GM19328 (cell line): ENCODE measurements at regions not wholly inside any gene's neighbourhood (a gene's known extent, or its start where the extent isn't known, plus 50 kb on each side); places are given as distances from the start of the nearest gene placed in this dataset.
"Not testable (repeated sequence)": the region's sequence is repeated elsewhere in the genome, so short reads cannot be mapped to it uniquely, and the experiment has no call there.

Experiments used
- ATAC-seq: cut with Tn5 transposase; IDR thresholded peaks from one replicate; pipeline ENCODE4 v1.9.1; 2021; ENCODE audit warnings: mild to moderate bottlenecking, moderate library complexity; ENCODE audit not compliant: unreplicated experiment

DNA sequence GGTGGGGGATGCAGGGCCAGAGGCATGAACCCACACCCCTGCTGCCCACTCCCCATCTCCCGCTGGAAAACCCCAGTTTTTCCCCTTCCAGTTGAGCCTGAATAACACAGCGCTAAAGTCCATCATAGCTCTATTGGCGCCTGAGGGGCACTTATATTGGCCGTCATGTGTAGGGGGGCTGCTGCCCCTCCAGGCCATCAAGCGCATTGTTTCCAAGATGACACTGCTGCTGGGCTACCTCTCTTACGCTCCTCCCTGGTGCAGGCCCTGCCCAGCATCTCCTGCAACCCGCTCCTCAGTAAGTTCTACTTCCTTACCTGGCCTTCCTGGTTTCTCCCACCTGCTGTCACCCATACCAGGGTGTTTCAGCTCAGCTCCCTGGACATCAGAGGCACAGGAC lies 205.0 kb upstream of the RPL34 start:
- ATAC-seq = no peak

DNA sequence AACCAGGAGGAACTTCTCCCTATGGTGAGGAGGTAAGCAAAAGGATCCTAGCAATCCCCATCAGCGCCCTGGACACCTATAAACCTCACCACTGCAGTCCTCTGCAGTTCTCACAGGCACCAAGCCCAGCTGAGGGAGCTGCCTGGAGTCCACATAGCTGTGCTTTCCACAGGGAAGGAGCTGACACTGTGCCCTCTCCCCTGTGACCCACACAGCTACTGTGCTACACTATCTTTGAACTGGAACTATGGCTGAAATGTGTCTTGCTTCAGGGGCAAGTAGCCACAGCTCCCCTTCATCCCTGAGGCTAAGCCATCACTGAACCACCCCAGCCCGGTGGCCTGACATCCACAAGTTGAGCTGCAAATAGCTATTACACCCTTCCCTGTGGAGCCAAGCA lies 208.5 kb upstream of the RPL34 start:
- no peak for ATAC-seq

DNA sequence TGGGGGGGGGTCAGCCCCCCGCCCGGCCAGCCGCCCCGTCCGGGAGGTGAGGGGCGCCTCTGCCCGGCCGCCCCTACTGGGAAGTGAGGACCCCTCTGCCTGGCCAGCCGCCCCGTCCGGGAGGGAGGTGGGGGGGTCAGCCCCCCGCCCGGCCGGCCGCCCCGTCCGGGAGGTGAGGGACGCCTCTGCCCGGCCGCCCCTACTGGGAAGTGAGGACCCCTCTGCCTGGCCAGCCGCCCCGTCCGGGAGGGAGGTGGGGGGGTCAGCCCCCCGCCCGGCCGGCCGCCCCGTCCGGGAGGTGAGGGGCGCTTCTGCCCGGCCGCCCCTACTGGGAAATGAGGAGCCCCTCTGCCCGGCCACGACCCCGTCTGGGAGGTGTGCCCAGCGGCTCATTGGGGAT lies 210.7 kb upstream of the RPL34 start:
- ATAC-seq = not testable (repeated sequence)

DNA sequence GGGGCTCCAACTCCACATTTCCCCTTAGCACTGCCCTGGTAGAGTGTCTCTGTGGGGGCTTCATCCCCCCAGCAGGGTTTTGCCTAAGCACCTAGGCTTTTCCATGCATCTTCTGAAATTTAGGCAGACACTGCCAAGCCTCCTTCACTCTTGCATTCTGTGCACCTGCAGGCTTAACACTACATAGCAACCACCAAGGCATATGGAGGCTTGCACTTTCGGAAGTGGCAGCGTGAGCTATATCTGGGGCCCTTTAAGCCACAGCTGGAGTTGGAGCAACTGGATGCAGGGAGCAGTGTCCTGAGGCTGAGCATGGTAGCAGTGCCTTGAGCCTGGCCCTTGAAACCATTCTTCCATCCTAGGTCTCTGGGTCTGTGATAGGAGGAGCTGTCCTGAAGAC lies 214.8 kb upstream of the RPL34 start:
- no peak for ATAC-seq

DNA sequence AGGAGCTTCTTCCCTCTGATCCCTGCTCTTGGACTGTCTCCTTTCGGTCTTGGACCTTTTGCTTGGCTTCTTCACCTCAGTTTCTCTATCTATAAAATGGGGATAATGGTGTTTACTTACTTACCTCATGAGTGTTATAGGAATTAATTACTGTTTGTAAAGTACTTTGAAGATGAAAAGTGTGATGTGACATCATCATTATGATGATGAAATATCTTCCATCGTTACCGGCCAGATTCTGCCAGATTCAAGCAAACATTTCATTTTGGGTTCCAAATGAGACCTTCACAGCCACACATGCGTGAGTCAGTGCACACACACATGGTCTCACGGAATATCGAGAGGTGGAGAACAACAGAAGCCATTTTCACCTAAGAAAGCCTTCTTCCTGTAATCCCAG lies 220.1 kb upstream of the RPL34 start:
- ATAC-seq = no peak

DNA sequence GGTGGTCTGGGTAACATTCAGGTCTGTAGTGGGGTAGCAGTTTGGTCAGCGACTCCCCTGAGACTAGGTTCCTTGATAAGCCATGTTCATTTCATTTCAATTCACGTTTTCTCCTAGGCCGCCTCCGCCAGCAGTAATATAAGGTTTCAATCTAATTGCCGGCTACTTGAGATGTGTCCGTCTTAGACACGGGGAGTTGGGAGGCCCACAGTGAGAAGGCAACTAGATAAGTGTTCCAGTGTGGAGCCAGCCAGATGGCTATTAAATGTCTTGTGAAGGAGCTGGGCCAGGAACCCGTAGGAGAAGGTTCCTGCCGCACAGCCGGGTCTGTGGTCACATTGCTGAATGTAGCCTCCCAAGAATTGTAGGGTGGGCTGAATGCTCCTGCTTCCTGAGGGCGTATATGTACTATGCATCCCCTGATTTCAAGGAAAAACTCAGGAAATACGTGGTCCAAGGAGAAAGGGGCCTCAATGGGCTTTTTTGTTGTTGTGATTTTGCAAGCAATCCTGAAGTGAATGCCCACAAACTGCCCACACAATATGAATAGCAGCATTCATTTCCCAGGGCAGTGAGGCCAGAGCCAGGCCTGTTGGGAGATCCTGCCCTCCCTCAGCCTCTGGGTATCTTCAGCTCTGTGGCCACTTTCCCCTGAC lies 220.6 kb upstream of the RPL34 start:
- no peak for ATAC-seq

DNA sequence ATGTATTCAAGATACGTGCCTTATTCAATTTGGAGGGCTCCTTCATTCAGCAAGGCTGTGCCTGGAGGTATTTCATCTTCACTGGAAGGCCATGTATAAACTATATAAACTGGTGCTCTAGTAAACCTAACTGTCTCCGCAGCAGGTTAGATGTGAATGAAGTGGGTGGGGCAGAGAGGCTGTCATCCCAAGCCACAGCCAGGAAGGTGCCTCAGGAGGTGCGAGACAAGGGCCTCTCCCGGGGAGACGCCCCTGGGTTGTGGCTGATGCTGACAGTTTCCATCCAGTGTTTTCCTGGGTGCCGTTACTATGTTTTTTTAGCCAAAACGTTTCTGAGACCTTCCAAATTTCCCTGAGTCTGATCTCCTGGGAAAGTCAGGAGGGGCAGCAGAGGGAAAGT lies 221.5 kb upstream of the RPL34 start:
- no peak for ATAC-seq

DNA sequence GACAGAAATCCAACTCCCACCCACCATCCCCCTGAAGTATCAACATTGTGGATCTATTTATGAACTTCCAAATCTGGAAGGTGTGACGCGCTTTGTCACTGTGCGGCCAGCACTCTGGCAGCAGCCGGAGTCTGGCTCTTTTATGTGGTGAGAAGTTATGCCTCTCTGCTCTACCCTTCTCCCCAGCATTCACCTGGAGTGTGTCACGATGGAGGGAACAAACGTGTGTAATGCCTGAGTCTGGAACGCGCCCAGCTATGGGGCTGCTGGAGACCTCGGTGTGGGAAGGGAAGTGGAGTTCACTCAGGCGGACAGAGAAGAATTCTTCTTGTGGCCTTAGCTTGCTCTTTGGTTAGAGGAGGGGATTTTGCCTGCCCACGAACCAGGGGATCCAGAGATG lies 222.1 kb upstream of the RPL34 start:
- no peak for ATAC-seq

DNA sequence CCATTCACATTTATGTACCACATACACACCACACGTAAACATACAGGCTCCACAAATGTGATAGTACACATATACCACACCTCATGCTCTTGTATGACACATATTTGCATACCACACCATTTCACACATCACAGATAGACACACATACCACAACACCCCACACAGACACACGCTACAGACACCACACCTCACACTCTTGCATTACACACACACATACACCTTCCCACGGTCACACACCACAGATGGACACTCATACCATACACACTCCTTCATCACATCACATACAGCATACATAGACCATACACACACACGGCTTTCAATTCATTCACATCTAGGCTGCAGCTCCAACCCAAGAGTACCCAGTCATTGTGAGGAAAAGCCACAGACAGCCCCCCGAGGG lies 222.5 kb upstream of the RPL34 start:
- ATAC-seq = no peak

DNA sequence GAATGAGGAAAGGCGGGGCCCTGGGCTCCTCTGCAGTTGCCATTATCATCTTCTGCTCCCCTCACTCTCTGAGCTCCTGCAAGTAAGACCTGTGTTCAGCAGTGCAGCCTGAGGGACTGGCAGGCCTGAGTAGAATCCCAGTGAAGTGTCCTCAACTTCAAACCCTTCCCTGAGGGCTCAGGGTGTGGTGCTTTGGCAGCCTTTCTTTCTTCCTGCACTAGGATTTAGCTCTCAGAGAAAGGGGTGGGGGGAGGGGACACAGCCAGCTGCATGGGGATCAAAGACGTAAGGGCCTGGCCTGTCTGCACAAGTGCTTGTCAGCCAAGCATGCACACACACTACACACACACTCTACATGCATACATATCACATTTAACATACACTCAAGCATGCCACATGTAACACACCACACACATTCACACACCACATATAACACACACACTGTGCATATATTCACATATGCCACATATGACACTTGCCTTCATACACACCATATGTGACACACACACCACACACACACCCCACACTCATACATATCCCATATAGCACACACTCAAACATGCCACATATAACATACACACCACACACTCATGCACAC lies 223.4 kb upstream of the RPL34 start:
- no peak for ATAC-seq

DNA sequence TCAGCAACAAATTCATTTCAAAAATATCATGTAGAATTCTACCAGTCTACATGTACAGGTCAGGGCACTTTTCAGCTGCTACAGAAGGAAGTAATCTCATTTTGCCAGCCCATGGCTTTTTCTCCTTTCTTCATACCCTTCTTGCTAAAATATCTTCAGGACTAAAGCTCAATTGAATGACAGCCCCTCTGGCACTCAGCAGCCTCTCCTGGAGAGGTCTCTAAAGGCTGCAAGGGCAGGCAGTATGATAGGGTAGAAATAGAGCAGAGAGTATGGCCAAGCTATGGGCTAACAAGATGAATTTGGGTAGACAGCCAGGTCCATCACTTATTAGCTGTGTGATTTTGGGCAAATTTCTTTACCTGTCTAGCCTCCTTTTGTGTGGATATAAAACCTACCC lies 224.6 kb upstream of the RPL34 start:
- no peak for ATAC-seq

DNA sequence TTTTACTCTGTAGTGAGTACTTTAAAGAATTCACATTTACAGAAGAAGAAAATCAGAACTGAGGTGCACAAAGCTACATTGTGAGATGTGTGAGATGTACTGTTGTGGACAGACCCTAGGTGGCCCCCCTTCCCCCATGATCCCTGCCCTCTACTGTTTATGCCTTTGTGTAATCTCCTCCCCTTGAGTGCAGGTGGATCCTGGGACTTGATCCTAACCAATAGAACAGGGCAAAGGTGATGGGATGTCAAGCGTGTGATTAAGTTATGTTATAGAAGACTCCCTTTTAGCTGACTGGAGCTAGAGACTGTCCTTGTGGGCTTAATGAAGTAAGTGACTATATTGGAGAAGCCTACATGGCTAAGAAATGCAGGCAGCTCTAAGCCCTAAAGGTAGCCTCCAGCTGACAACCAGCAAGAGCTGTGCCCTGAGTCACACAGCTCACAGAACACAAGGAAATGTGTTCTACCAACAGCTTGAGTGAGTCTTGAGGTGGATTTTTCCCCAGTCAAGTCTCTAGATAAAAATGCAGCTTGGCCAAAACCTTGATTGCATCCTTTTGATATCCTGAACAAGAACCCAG lies 225.2 kb upstream of the LEF1 start:
- ATAC-seq = no peak

DNA sequence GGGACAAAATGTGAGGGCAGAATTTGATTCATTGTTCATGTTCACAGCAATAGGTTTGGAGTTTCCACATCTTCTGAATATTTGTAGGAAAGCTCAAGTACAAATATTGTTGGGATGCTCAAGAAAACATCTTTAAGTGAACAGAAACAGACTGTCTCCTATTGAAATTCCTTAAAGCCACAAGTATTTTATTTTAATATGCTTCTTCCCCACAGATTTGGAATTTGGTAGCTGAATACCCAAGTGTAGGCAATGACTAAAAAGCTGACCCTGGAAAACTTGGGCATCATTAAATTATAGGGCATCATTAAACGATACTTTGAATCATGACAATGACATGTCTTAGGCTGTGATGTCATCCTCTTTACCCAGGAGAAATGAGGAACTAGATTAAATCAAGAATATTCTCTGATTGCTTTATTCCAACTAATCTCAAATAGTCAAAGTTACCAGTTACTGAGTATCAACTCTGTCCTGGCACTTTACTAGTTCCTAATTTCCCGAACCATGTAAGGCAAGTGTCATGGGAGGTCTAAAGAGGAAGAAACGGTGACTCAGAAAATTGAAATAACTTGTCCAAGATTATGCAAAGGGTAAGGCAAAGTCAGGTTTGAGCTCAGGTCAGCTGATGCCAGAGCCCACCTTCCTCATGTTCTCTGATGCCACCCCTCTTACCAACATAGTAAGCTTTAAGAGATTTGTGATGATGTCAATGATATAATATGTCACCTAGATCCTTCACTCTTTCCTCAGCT lies 223.1 kb upstream of the LEF1 start:
- ATAC-seq = no peak

DNA sequence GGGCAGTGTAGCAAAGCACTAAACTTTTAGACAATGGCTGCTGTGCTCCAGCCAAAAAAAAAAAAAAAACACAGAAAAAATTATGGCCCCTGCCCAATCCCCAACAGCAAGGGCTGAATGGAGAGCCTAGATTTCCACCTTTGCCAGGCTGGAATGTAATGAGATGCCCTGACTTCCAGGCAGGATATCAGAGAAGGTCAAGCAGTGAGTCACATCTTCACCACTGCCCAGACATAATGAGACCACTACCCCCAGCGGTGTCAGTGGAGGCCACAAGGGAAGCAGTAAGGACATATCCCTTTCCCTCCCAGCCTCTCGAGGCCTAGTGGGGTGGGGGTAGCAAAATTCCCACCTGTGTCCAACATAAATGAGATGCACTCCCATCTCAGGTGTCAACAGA lies 216.3 kb upstream of the LEF1 start:
- no peak for ATAC-seq

DNA sequence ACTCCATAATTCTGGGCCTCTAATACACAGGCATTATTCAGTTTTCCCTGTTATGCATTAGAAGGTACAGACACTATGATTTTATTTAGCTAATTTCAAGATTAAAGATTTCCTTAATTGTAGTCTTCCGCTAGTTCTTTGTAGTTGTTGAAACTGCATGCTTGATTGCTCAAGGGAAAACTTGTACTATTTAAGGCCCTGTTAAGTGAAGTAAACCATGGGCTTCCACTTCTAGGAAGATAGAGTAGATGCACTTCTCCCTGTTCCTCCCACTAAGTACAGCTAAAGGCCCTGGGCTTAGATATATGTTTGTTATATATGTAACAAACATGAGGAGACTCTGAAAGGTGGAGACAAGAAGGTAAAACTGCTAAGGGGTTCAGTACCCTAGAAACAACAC lies 215.8 kb upstream of the LEF1 start:
- no peak for ATAC-seq

DNA sequence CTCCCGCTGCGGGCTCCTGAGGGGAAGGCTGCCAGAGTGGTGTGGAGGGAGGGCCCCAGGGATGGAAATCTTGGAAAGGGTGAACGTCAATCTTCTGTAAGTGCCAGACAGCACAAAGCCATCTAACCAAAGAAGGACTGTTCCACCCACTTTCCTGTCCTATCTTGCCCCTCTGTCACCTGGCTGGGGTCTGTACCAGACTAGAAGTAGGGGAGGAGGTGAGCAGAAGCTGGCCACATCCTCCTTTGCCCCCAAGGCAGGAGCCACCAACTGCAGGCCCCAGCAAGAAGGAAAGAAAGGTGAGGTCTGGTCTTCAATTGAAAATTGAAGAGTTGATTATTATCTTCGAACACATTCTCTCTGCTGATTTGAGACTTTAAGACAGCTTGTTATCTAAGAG lies 214.4 kb upstream of the LEF1 start:
- no peak for ATAC-seq

DNA sequence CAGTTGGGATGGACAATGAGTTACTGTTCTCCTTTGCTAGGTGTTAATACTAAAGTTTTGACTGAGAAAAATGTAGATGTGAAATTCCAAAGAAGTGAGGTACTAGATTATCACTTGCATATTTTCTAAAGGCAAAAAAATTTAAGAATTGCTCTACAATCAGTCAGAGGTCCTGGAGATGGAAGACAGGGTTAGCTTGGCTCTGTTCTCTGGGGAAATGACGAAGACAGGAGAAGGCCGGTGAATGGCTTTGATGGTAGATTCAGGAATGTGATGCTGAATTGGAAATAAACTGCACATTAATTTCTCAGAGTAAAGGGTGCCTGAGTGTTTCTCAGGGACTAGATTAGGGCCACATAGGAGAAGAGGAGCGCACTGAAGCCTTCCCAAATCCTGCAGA lies 214.0 kb upstream of the LEF1 start:
- no peak for ATAC-seq

DNA sequence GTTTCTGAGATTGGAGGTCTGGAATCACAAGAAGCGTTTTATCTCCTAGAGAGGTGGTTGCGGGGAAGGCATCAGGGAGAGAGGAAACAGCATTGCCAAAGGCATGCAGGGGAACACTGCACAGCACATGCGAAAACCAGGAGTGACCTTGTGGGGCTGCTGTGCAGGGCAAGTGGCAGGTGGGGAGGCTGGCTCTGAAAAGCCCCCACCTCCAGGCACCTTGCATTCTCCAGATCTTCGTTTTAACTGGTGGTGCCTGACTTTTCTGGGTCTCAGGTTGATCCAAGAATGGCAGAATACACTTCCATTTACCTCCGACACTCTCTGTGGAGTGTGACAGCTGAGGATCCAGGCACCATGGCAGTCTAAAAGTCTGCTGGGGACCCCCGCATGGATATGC lies 209.4 kb upstream of the LEF1 start:
- ATAC-seq = no peak

DNA sequence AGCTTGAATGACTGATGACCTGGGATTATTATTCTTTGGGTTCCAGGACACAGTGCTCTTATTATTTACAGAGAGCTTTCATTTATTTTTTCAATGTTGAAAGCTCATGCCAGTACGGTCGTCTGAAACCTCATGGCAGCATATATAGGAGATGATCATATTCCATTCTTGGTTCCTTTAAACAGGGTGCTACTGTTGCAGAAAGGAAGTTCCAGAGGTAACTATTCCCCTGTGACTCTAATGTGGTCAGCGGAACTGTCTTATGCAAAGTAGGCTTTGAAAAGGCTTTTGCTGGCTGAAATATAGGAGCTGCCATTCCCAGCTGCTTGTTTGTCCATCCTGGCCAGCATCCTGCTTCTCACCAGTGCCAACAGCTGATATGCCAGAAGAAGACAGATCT lies 208.3 kb upstream of the LEF1 start:
- no peak for ATAC-seq

DNA sequence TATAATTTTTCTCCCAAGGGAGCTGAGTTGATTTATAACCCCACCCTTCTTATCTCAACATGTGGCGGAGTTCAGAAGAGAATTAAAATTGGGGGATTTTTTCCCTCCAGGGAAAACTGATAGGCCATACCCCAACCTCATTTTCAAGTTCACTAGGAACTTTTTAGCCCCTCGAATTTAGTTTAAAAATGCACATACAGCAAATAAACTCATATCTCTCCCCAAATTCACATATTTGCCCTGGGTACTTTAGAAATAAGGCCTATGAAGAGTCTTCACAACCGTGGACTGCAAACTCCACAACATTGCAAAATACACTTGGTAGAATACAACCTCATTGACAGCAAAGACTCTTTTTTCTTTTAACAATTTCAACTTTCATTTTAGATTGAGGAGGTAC lies 206.7 kb upstream of the LEF1 start:
- ATAC-seq = no peak

DNA sequence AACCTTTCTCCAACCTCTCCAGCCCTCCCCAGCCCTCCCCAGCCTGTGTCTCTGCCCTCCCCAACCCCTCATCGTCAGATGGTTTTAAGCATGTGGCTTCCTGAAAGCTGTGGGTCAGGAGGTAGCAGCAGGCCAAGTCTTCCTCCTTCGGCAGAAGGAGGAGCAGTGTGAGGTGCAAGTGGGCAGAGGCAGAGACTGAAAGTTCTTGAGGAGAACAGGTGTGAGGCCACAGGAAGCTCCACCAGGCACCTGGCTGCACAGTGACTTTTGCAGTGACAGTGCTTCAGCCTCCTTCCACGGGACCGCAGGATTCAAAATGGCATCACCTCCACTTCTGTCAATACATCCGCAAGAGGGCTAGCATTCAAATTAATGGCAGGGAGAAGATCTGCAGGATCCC lies 203.9 kb upstream of the LEF1 start:
- ATAC-seq = no peak

DNA sequence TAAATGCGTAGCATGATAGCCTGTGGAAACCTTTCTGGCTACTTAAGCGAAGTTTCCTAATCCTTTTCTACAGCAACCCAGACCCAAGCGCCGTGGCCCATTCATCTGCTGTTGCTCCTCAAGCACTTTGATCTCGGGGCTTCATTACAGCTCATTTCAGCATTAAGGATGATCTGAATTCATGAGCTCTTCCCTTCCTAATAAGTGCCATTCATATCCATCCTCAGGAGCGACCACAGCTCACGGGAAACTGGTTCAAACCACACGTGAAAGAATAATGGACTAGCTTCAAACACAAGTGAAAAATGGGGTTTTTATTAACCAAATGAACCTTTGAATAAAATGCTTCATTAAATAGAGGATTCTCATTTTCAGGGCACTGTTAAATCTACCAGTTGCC lies 202.6 kb upstream of the LEF1 start:
- no peak for ATAC-seq
